GM23248 (cell line): ENCODE measurements at regions not wholly inside any gene's neighbourhood (a gene's known extent, or its start where the extent isn't known, plus 50 kb on each side); places are given as distances from the start of the nearest gene placed in this dataset.

Experiments
- EZH2 ChIP-seq: fragments of 200-600 bp; sonication (generic); IDR thresholded peaks from 2 replicates; pipeline ENCODE4 v1.6.1; 2018; ENCODE audit warnings: antibody characterized with exemption, mild to moderate bottlenecking; ENCODE audit not compliant: insufficient read depth, poor library complexity, severe bottlenecking
- EZH2phosphoT487 ChIP-seq: fragments of 200-600 bp; sonication (generic); IDR thresholded peaks from 2 replicates; pipeline ENCODE4 v1.6.1; 2018; ENCODE audit warnings: antibody characterized with exemption, moderate library complexity, mild to moderate bottlenecking, low read depth; ENCODE audit not compliant: insufficient read depth

GRCh38 chr12:124658806-124659402, 91.5 kb upstream of the NCOR2 start:
- no peak for TF ChIP-seq EZH2phosphoT487
- no peak for TF ChIP-seq EZH2
